Common myeloid progenitor, CD34-positive (primary cell): ENCODE measurements at regions not wholly inside any gene's neighbourhood (a gene's known extent, or its start where the extent isn't known, plus 50 kb on each side); places are given as distances from the start of the nearest gene placed in this dataset.
"Not testable (repeated sequence)": the region's sequence is repeated elsewhere in the genome, so short reads cannot be mapped to it uniquely, and the experiment has no call there.

ENCODE experiments used
- CTCF ChIA-PET: fragments of 350-600 bp; sonication (Branson Sonifier 250); formaldehyde crosslinking; loops from one replicate; lab custom pipeline; 2021; ENCODE audit warnings: antibody characterized with exemption; lab: Charles Lee
- POLR2A ChIA-PET: fragments of 350-600 bp; sonication (Branson Sonifier 250); formaldehyde crosslinking; loops from one replicate; lab custom pipeline; 2021; ENCODE audit warnings: antibody characterized with exemption; lab: Charles Lee
- DNase-seq, 3 donors: peaks; one replicate each; pipeline versions ENCODE4 v3.0.0 to v3.0.0-alpha.2; 2013
- H3K27ac ChIP-seq, 2 experiments: 1 replicate in 1 of 2; 2 replicates in 1 of 2; pipeline ENCODE4 v1.7.0; 2013; ENCODE audit warnings: inconsistent platforms in 2 of 2, low read length in 2 of 2, mild to moderate bottlenecking in 2 of 2, low read depth in 1 of 2, moderate library complexity in 1 of 2; ENCODE audit not compliant: severe bottlenecking in 2 of 2, insufficient read depth in 1 of 2, poor library complexity in 1 of 2
- H3K27me3 ChIP-seq, 5 experiments: replicated peaks in 2 of 5; 1 replicate in 3 of 5; 2 replicates in 2 of 5; pipeline versions ENCODE4 v1.6.1 to v1.7.0; 2013; ENCODE audit warnings: low read length in 4 of 5, mild to moderate bottlenecking in 2 of 5, moderate library complexity in 2 of 5, inconsistent platforms in 1 of 5; ENCODE audit not compliant: insufficient read depth in 5 of 5, control insufficient read depth in 4 of 5
- H3K36me3 ChIP-seq, 4 experiments: 1 replicate in 2 of 4; 2 replicates in 2 of 4; pipeline versions ENCODE4 v1.6.1 to v1.7.0; 2013; ENCODE audit warnings: low read length in 3 of 4, control low read depth in 1 of 4, mild to moderate bottlenecking in 1 of 4; ENCODE audit not compliant: control insufficient read depth in 4 of 4, insufficient read depth in 4 of 4
- H3K4me1 ChIP-seq, 4 experiments: 1 replicate in 3 of 4; 2 replicates in 1 of 4; pipeline versions ENCODE4 v1.6.1 to v1.7.1; 2013; ENCODE audit warnings: low read length in 3 of 4, mild to moderate bottlenecking in 3 of 4, control low read depth in 1 of 4, inconsistent platforms in 1 of 4, moderate library complexity in 1 of 4; ENCODE audit not compliant: control insufficient read depth in 4 of 4, insufficient read depth in 4 of 4; ENCODE audit errors: control extremely low read depth in 1 of 4
- H3K4me3 ChIP-seq, 7 experiments: 1 replicate in 4 of 7; 2 replicates in 3 of 7; pipeline versions ENCODE4 v1.5.1 to v1.7.0; 2013; ENCODE audit warnings: mild to moderate bottlenecking in 7 of 7, low read length in 6 of 7, moderate library complexity in 6 of 7, inconsistent platforms in 2 of 7, low read depth in 2 of 7, control low read depth in 1 of 7; ENCODE audit not compliant: insufficient read depth in 4 of 7, control insufficient read depth in 1 of 7; ENCODE audit errors: extremely low read depth in 1 of 7
- H3K9me3 ChIP-seq, 5 experiments: 1 replicate in 4 of 5; 2 replicates in 1 of 5; pipeline versions ENCODE4 v1.6.1 to v1.7.1; 2013; ENCODE audit warnings: low read length in 4 of 5, mild to moderate bottlenecking in 2 of 5, inconsistent platforms in 1 of 5, low read depth in 1 of 5, moderate library complexity in 1 of 5; ENCODE audit not compliant: control insufficient read depth in 4 of 5, insufficient read depth in 2 of 5; ENCODE audit errors: control extremely low read depth in 1 of 5
- WGBS: methylation state at CpG from one replicate; pipeline ENCODE4 v1.1.5; 2013; ENCODE audit not compliant: insufficient coverage; 5-methylcytosine and 5-hydroxymethylcytosine counted together

DNA sequence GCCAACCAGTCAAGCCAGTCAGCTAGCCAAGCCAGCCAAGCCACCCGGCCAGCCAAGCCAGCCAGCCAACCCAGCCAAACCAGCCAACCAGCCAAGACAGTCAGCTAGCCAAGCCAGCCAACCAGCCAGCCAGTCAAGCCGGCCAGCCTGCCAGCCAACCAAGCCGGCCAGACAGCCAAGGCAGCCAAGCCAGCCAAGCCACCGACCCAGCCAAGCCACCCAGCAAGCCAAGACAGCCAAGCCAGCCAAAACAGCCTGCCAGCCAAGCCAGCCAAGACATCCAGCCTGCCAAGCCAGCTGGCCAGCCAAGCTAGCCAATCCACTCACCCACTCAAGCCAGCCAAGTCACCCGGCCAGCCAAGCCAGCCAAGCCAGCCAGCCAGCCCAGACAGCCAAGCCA is 1599.2 kb downstream of the RPIA start:
- H3K27ac ChIP-seq, CTCF ChIA-PET, H3K9me3 ChIP-seq, POLR2A ChIA-PET, H3K36me3 ChIP-seq, H3K4me3 ChIP-seq, H3K4me1 ChIP-seq, DNase-seq, H3K27me3 ChIP-seq: not testable (repeated sequence)
- no CpG with 5 or more reads among the region's 5 CpGs for WGBS

DNA sequence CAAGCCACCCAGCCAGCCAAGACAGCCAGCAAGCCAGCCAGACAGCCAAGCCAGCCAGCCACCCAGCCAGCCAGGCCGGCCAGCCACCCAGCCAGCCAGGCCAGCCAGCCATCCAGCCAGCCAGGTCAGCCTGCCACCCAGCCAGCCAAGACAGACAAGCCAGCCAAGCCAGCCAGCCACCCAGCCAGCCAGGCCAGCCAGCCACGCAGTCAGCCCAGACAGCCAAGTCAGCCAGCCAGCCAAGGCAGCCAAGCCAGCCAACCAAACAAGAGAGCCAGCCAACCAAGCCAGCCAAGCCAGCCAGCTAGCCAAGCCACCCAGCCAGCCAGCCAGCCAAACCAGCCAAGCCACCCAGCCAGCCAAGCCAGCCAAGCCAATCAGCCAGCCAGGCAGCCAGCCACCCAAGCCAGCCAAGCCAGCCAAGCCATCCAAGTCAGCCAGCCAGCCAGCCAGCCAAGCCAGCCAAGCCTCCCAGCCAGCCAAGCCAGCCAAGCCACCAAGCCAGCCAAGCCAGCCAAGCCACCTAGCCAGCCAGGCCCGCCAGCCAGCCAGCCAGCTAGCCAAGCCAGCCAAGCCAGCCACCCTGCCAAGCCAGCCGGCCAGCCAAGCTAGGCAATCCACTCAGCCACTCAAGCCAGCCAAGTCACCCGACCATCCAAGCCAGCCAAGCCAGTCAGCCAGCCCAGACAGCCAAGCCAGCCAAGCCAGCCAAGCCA is 1599.9 kb downstream of the RPIA start:
- DNase-seq, H3K4me3 ChIP-seq, H3K36me3 ChIP-seq, H3K27me3 ChIP-seq, H3K4me1 ChIP-seq, H3K9me3 ChIP-seq, POLR2A ChIA-PET, CTCF ChIA-PET, H3K27ac ChIP-seq: not testable (repeated sequence)
- 14% methylated on average over 1 of the region's 5 CpGs for WGBS

DNA sequence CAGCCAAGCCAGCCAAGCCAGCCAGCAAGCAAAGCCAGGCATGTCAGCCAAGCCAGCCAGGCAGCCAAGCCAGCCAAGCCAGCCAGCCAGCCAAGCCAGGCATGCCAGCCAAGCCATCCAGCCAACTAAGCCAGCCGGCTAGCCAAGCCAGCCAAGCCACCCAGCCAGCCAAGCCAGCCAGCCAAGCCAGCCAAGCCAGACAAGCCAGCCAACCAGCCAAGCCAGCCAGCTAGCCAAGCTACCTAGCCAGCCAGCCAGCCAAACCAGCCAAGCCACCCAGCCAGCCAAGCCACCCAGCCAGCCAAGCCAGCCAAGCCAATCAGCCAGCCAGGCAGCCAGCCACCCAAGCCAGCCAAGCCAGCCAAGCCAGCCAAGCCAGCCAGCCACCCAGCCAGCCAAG is 1600.5 kb downstream of the RPIA start:
- H3K27me3 ChIP-seq, DNase-seq, H3K4me1 ChIP-seq, CTCF ChIA-PET, H3K36me3 ChIP-seq, POLR2A ChIA-PET, H3K9me3 ChIP-seq, H3K4me3 ChIP-seq, H3K27ac ChIP-seq: not testable (repeated sequence)
- no CpG with 5 or more reads among the region's 1 CpG for WGBS

DNA sequence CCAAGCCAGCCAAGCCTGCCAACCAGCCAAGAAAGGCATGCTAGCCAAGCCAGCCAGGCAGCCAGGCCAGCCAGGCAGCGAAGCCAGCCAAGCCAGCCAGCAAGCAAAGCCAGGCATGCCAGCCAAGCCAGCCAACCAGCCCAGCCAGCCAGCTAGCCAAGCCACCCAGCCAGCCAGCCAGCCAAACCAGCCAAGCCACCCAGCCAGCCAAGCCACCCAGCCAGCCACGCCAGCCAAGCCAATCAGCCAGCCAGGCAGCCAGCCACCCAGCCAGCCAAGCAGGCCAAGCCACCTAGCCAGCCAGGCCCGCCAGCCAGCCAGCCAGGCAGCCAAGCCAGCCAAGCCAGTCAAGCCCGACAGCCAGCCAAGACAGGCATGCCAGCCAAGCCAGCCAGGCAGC is 1601.0 kb downstream of the RPIA start:
- DNase-seq, H3K36me3 ChIP-seq, H3K4me3 ChIP-seq, H3K9me3 ChIP-seq, CTCF ChIA-PET, H3K4me1 ChIP-seq, H3K27me3 ChIP-seq, H3K27ac ChIP-seq, POLR2A ChIA-PET: not testable (repeated sequence)
- 93% methylated on average over 1 of the region's 4 CpGs for WGBS

DNA sequence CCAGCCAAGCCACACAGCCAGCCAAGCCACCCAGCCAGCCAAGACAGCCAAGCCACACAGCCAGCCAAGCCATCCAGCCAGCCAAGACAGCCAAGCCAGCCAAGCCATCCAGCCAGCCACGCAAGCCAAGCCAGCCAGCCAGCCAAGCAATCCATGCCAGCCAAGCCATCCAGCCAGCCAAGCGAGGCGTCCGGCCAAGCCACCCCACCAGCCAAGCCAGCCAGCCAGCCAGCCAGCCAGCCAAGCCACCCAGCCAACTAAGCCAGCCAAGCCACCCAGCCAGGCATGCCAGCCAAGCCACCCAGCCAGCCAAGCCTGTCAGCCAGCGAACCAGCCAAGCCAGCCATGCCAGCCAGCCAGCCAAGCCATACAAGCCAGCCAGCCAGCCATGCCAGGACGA is 1601.8 kb downstream of the RPIA start:
- 84% methylated on average over 4 of the region's 6 CpGs for WGBS
- H3K36me3 ChIP-seq, CTCF ChIA-PET, H3K27me3 ChIP-seq, H3K27ac ChIP-seq, H3K9me3 ChIP-seq, POLR2A ChIA-PET, H3K4me1 ChIP-seq, H3K4me3 ChIP-seq, DNase-seq: not testable (repeated sequence)

DNA sequence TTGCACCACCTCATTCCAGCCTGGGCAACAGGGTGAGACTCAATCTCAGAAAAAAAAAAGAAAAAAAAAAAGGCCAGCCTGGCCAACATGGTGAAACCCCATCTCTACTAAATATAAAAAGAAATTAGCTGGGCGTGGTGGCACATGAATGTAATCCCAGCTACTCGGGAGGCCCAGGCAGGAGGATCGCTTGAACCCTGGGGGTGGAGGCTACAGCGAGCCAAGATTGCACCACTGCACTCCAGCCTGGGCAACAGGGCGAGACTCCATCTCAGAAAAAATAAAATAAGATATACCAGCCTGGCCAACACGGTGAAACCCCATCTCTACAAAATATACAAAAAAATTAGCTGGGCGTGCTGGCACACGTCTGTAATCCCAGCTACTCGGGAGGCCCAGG is 1602.3 kb downstream of the RPIA start:
- DNase-seq, H3K27ac ChIP-seq, H3K9me3 ChIP-seq, CTCF ChIA-PET, POLR2A ChIA-PET, H3K36me3 ChIP-seq, H3K4me1 ChIP-seq, H3K27me3 ChIP-seq, H3K4me3 ChIP-seq: not testable (repeated sequence)
- WGBS = 94% methylated on average over 4 of the region's 9 CpGs

DNA sequence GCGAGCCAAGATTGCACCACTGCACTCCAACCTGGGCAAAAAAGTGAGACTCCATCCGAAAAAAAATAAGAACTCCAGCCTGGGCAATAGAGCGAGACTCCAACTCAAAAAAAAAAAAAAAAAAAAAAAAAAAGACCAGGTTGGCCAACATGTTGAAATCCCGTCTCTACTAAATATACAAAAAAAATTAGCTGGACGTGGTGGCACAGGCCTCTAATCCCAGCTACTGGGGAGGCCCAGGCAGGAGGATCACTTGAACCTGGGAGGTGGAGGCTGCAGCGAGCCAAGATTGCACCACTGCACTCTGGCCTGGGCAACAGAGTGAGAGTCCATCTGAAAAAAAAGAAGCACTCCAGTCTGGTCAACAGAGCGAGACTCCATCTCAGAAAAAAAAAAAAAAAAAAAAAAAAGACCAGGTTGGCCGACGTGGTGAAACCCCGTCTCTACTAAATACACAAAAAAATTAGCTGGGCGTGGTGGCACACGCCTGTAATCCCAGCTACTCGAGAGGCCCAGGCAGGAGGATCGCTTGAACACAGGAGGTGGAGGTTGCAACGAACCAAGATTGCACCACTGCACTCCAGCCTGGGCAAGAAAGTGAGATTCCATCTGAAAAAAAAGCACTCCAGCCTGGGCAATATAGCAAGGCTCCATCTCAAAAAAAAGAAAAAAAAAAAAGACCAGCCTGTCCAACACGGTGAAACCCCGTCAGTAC is 1603.7 kb downstream of the RPIA start:
- H3K9me3 ChIP-seq, H3K4me1 ChIP-seq, POLR2A ChIA-PET, CTCF ChIA-PET, H3K27me3 ChIP-seq, H3K27ac ChIP-seq, H3K4me3 ChIP-seq, H3K36me3 ChIP-seq, DNase-seq: not testable (repeated sequence)
- 95% methylated on average over 4 of the region's 17 CpGs for WGBS
